ENCODE measurements at regions not wholly inside any gene's neighbourhood (a gene's known extent, or its start where the extent isn't known, plus 50 kb on each side); places are given as distances from the start of the nearest gene placed in this dataset.

GRCh38 chr11:112593440-112593839, 332.8 kb upstream of the PLET1 start:
- FAIRE-seq (no peak), DNase-seq (ENCODE audit: insufficient read length, low spot score) (no peak)
- no peak for TF ChIP-seq CTCF (IDR thresholded peaks at IDR 0.05; ENCODE audit: insufficient read depth, missing control alignments)

DNA sequence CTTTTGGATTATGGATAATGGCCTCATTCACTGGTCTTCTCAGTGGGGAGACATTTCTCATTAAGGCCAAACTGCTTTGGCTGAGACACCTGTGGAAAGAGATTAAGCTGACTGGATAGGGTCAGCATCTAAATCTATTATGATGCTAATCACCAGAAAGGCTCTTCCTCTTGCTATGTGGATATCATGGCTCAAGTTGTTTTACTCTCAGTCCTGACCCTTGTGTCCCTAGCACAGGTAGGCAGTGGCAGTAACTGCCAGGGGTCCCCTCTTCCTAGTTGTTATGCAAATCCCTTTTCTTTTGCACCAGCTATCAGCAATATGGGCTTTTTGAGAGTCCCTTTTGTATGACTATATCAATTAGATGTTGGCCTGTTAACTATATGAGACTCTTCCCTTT, 335.7 kb upstream of the PLET1 start:
- no peak for DNase-seq (ENCODE audit: insufficient read length, low spot score)
- no peak for TF ChIP-seq CTCF (IDR thresholded peaks at IDR 0.05; ENCODE audit: insufficient read depth, missing control alignments)
- no peak for FAIRE-seq

DNA sequence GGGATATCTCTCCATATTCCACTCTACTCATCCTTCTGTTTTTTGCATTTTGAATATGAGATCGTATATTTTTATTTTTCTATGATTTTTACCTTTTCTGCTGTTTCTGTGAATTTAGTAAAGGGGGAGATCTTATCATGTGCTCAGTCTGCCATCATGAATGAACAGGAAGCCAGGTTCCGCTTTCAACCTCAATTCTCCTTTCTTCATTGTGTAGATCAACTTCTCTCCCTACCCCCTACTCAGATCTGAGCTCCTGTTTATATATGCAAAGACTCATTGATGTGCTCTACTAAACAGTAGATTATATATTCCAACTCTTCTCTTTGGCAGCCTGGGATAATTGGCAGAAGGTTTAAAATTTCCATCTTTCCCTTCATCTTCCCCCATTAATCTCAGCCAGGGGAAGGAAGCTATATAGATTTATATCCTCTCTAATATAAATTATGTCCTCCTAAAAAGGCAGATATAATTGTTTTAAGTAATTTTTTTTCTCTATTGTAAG, 336.7 kb upstream of the PLET1 start:
- no peak for TF ChIP-seq CTCF (IDR thresholded peaks at IDR 0.05; ENCODE audit: insufficient read depth, missing control alignments)
- DNase-seq (ENCODE audit: insufficient read length, low spot score) (no peak), FAIRE-seq (no peak)

DNA sequence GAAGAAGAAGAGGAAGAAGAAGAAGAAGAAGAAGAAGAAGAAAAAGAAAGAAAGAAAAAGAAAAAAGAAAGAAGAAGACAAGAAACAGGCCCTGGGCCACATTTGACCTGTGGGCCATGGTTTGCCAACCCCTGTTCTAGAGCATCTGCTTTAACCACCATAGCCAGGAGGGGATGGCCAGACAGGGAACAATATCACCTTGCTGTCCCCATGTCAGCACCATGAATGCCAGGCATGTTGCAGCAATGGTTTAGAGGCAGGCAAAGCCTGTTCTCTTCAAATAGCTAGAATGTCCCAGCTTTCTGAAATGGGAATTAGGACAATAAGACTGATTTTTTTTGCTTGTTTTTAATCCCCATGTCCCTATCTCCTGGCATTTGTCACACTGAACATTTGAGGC, 338.6 kb upstream of the PLET1 start:
- FAIRE-seq (no peak), DNase-seq (ENCODE audit: insufficient read length, low spot score) (no peak)
- TF ChIP-seq CTCF (IDR thresholded peaks at IDR 0.05; ENCODE audit: insufficient read depth, missing control alignments): no peak

- FAIRE-seq: no peak
- TF ChIP-seq CTCF (IDR thresholded peaks at IDR 0.05; ENCODE audit: insufficient read depth, missing control alignments): no peak
- DNase-seq (ENCODE audit: insufficient read length, low spot score): no peak
Measured at GRCh38 chr11:112599856-112600533, 339.3 kb upstream of the PLET1 start.

- no peak for TF ChIP-seq CTCF (IDR thresholded peaks at IDR 0.05; ENCODE audit: insufficient read depth, missing control alignments)
- DNase-seq (ENCODE audit: insufficient read length, low spot score) (no peak), FAIRE-seq (no peak)
Measured at GRCh38 chr11:112605093-112605666, 344.5 kb upstream of the PLET1 start.

DNA sequence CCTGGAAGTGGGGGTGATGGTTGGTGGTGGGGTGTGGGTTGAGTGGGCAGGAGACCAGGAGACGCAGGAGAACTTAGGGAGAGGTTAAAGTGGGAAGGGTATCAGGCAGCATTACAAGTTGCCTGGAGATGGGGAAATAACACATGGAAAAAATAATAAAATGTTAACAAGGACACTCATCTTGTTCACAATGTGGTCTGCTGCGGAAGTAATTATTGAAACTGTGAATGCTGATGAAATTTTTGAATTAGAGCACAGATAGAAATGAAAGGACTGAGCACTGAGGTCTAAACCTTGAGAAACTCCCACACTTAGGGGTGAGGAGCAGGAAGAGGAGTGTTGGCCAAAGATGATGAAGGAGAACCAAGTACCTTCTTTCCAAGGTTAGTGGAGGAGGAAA, 346.0 kb upstream of the PLET1 start:
- DNase-seq (ENCODE audit: insufficient read length, low spot score): no peak
- no peak for FAIRE-seq
- TF ChIP-seq CTCF (IDR thresholded peaks at IDR 0.05; ENCODE audit: insufficient read depth, missing control alignments): no peak

Measured in D721Med (cell line).